ENCODE measurements at regions not wholly inside any gene's neighbourhood (a gene's known extent, or its start where the extent isn't known, plus 50 kb on each side); places are given as distances from the start of the nearest gene placed in this dataset.

GRCh38 chr5:61596265-61596664 lies 264.2 kb downstream of the ZSWIM6 start:
- DNase-seq = no peak

GRCh38 chr5:61597684-61598083 lies 265.6 kb downstream of the ZSWIM6 start:
- DNase-seq = no peak

GRCh38 chr5:61598126-61598525 lies 266.1 kb downstream of the ZSWIM6 start:
- DNase-seq = no peak

GRCh38 chr5:61599370-61600122 lies 267.5 kb downstream of the ZSWIM6 start:
- no peak for DNase-seq

- no peak for DNase-seq
Observed at GRCh38 chr5:61600123-61600444, 268.0 kb downstream of the ZSWIM6 start.

GRCh38 chr5:61600945-61601511 lies 269.0 kb downstream of the ZSWIM6 start:
- DNase-seq = no peak

- DNase-seq = no peak
Observed at GRCh38 chr5:61603211-61603908, 271.3 kb downstream of the ZSWIM6 start.

- DNase-seq = no peak
Observed at GRCh38 chr5:61604076-61605025, 272.3 kb downstream of the ZSWIM6 start.

- no peak for DNase-seq
Observed at GRCh38 chr5:61609840-61610677, 278.0 kb downstream of the ZSWIM6 start.

- no peak for DNase-seq
Observed at GRCh38 chr5:61610678-61611024, 278.6 kb downstream of the ZSWIM6 start.

- DNase-seq = no peak
Observed at GRCh38 chr5:61612431-61612830, 280.4 kb downstream of the ZSWIM6 start.

GRCh38 chr5:61613679-61614078 lies 281.6 kb downstream of the ZSWIM6 start:
- DNase-seq = no peak

GRCh38 chr5:61614606-61615005 lies 282.5 kb downstream of the ZSWIM6 start:
- no peak for DNase-seq

- DNase-seq = no peak
Observed at GRCh38 chr5:61617039-61617438, 285.0 kb downstream of the ZSWIM6 start.

GRCh38 chr5:61617995-61618525 lies 286.0 kb downstream of the ZSWIM6 start:
- DNase-seq = no peak

GRCh38 chr5:61618577-61618976 lies 286.5 kb downstream of the ZSWIM6 start:
- no peak for DNase-seq

GRCh38 chr5:61619289-61619688 lies 287.2 kb downstream of the ZSWIM6 start:
- no peak for DNase-seq

GRCh38 chr5:61619777-61620518 lies 287.9 kb downstream of the ZSWIM6 start:
- no peak for DNase-seq

- no peak for DNase-seq
Observed at GRCh38 chr5:61620699-61621182, 288.7 kb downstream of the ZSWIM6 start.

GRCh38 chr5:61621202-61621650 lies 289.2 kb downstream of the ZSWIM6 start:
- DNase-seq = no peak

GRCh38 chr5:61622156-61622555 lies 290.1 kb downstream of the ZSWIM6 start:
- no peak for DNase-seq
